ENCODE measurements at regions not wholly inside any gene's neighbourhood (a gene's known extent, or its start where the extent isn't known, plus 50 kb on each side); places are given as distances from the start of the nearest gene placed in this dataset.
A peak's percentile ranks its signal among the peaks of the same experiment; 100 is the strongest.

DNA sequence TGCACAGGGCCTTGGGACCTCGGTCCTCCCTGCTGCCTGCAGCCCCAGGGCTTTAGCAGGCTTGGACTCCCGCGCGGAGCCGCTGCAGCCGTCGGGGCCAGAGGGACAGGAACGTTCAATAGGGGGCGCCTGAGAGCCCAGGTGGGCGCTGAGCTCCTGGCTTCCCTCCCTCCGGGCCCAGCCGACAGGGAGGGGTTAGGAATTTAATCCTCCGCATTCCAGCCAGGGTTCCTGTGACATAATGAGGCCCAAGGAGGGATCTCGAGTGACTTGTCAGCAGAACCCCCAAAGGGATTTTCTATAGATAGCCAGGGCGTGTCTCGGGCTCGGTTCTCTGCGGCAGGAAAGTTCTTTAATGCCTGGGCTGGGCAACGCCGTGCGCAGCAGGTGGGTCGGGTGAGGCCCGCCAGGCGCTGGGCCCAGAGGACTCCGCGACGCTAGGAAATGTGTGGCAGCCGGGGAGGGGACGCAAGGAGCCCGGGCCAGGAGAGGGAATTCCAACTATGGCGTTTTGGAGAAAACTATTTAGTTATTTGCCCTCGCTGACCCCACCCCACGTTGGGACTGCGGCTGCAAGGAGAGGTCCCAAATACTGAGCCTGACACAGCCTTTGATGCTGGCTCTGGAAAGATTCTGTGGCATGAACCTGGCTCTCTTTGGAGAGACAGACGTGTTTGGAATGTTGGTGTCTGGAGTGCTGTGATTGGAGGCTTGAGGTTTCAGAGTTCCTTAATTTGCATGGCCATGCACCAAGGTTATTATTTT is 285.2 kb upstream of the GATB start:
- Histone ChIP-seq H3K9me3 (peaks cover 3% of the 10 kb centered on the region), H3K4me1 (ENCODE audit: low read depth) (peaks cover 7% of the 10 kb centered on the region), H3K36me3 (ENCODE audit: low read depth) (no peaks in the 10 kb centered on the region), H3K4me3 (no peak overlapping the region)
- DNase-seq (peak; percentile 53 to 66 (median 59)), ATAC-seq (peak; percentile 83)
- intact Hi-C loops (cut with DNase I, micrococcal nuclease): no loop called here
- TF ChIP-seq, protein P1, sequence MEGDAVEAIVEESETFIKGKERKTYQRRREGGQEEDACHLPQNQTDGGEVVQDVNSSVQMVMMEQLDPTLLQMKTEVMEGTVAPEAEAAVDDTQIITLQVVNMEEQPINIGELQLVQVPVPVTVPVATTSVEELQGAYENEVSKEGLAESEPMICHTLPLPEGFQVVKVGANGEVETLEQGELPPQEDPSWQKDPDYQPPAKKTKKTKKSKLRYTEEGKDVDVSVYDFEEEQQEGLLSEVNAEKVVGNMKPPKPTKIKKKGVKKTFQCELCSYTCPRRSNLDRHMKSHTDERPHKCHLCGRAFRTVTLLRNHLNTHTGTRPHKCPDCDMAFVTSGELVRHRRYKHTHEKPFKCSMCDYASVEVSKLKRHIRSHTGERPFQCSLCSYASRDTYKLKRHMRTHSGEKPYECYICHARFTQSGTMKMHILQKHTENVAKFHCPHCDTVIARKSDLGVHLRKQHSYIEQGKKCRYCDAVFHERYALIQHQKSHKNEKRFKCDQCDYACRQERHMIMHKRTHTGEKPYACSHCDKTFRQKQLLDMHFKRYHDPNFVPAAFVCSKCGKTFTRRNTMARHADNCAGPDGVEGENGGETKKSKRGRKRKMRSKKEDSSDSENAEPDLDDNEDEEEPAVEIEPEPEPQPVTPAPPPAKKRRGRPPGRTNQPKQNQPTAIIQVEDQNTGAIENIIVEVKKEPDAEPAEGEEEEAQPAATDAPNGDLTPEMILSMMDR (IDR thresholded peaks at IDR 0.05): peak; percentile 54

DNA sequence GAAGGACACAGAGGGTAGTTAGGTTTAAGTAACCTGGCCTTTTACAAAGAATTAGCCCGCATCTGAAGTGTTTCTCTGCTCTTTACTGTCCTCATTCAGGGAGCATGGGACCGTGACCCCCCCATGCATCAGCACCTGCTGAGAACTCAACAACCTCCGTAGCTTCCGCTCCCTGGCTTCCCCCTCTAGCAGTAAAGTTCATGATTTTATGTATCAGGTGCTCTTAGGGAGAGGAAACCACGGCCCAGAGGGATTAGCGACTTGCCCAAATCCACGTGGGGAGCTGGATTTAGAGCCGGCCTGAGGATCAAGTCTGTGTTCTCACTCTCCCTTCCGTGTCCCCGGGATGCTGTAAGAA is 284.6 kb upstream of the GATB start:
- Histone ChIP-seq H3K4me3 (no peak overlapping the region), H3K36me3 (ENCODE audit: low read depth) (no peaks in the 10 kb centered on the region), H3K4me1 (ENCODE audit: low read depth) (peaks cover 7% of the 10 kb centered on the region), H3K9me3 (peaks cover 3% of the 10 kb centered on the region)
- TF ChIP-seq, protein P1 (IDR thresholded peaks at IDR 0.05): no peak
- DNase-seq (no peak), ATAC-seq (no peak)
- intact Hi-C loops (cut with DNase I, micrococcal nuclease): no loop called here

DNA sequence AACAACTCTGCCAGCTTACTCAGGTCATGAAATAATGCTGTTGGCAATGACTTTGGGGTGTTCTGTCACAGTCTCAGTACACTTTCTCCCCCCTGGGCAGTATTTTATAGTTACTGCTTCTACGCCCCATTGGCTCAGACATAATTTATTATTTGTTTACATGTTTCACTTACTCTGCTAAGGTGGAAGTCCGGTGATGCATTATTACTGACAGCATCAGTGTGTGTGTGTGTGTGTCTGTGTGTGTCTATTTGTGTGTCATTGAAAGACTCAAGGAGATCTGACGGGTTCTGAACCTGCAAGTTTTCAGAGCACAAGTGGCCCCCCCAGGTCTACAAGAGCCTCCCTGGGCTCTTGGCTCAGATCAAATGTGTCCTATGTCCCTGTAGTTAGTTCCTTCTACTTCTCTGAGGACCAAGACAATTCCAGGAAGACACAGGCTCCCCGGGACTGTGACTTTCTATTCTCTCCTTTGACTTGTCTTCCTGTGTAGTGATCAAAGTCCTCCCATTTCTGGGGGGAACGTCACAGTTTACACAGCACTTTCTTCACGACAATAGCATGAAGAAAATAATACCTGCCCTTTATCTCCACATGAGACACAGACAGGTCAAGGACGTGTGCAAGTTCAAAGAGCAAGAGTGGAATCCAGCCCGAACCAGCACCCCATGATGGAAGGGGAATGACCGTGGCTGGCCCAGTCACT is 283.7 kb upstream of the GATB start:
- Histone ChIP-seq H3K36me3 (ENCODE audit: low read depth) (no peaks in the 10 kb centered on the region), H3K4me1 (ENCODE audit: low read depth) (peaks cover 7% of the 10 kb centered on the region), H3K4me3 (no peak overlapping the region), H3K9me3 (peaks cover 3% of the 10 kb centered on the region)
- TF ChIP-seq, protein P1 (IDR thresholded peaks at IDR 0.05): no peak
- intact Hi-C loops (cut with DNase I, micrococcal nuclease): no loop called here
- ATAC-seq (no peak), DNase-seq (no peak)

DNA sequence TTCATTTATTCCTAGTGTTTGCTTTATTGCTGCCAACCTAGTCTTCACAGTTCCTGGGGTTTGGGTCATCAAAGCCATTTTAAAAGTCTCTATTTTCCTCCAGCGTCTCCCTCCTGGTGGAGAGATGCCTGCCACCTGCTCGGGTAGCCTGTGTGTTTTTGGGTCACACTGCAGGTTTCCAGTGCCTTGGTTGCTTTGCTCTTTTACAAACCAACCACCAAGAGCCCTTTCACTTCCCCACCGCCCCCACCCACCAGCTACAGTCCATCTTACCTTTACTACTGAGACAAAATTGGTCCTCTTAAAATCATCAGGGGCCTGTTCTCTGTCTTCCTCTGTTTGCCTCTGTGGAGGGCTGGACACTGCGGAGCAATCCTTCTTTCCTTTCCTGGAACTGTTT is 280.5 kb upstream of the GATB start:
- ATAC-seq (no peak), DNase-seq (no peak)
- no peak overlapping the region for H3K4me3 ChIP-seq
- TF ChIP-seq, protein P1 (IDR thresholded peaks at IDR 0.05): no peak
- H3K4me1 ChIP-seq (ENCODE audit: low read depth): peaks cover 7% of the 10 kb centered on the region
- no peaks in the 10 kb centered on the region for H3K36me3 ChIP-seq (ENCODE audit: low read depth)
- peaks cover 3% of the 10 kb centered on the region for H3K9me3 ChIP-seq
- intact Hi-C loops (cut with DNase I, micrococcal nuclease): no loop called here

DNA sequence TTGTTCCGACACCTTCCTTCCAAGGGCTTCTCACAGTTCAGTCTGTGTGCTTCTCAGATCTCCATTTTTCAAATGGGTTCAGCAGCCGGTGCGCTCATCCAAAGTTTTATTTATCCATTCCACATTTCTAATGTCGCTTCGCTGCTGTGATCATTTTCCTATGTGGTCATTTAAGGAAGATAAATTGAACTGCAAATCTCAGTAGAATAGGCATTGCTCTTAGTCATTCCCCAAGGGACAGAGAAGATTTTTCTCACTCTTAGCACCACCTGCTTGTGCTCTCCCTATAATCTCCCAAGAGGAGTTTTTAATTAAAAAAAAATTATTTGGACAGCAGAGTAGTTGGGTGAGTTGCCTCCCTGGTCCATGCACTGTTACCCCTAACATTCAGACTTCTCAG is 278.9 kb upstream of the GATB start:
- Histone ChIP-seq H3K36me3 (ENCODE audit: low read depth) (no peaks in the 10 kb centered on the region), H3K4me1 (ENCODE audit: low read depth) (no peaks in the 10 kb centered on the region), H3K9me3 (peaks cover 3% of the 10 kb centered on the region), H3K4me3 (no peak overlapping the region)
- no peak for DNase-seq
- intact Hi-C loops (cut with DNase I, micrococcal nuclease): no loop called here
- ATAC-seq: no peak
- TF ChIP-seq, protein P1 (IDR thresholded peaks at IDR 0.05): no peak
